DMS53 (cell line): ENCODE measurements at regions not wholly inside any gene's neighbourhood (a gene's known extent, or its start where the extent isn't known, plus 50 kb on each side); places are given as distances from the start of the nearest gene placed in this dataset.
A peak's percentile ranks its signal among the peaks of the same experiment; 100 is the strongest.
"Not testable (repeated sequence)": the region's sequence is repeated elsewhere in the genome, so short reads cannot be mapped to it uniquely, and the experiment has no call there.

ENCODE experiments used
- DNase-seq: peaks from one replicate; lab custom pipeline; 2025; lab: John Stamatoyannopoulos, UW

DNA sequence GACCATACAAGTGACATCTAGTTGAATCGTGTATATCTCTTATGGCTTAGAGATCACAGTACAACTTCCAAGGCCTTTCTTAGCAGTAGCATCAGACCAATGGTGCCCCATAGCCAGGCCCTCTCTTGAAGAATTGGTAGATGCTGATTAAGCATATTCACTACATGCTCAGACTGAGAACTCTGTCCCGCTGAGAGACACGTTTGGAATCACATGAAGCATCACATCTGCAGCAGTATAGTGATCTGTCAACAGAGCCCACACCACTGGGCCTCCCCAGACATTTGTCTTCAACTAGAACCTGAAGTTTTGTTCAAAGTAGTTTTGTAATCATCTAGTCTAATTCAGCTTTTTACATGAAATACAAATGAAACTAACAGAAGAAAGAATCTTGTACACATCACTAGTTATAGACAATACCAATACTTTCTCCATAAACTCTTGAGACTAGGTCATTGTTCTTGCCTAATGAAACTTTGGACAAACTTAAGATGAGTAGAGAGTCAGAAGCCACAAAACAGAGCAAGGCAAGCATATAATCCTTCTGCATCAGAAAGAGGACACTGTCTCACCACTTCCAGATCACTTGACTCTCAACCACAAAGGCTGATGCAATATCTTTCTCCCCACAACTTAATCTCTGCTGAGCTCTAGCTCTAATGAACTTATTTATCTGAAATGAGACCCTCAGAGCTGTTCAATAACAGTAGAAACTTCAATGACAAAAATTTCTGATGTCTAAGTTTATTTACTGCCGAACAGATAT, 182.7 kb downstream of the TBX18 start:
- no peak for DNase-seq

DNA sequence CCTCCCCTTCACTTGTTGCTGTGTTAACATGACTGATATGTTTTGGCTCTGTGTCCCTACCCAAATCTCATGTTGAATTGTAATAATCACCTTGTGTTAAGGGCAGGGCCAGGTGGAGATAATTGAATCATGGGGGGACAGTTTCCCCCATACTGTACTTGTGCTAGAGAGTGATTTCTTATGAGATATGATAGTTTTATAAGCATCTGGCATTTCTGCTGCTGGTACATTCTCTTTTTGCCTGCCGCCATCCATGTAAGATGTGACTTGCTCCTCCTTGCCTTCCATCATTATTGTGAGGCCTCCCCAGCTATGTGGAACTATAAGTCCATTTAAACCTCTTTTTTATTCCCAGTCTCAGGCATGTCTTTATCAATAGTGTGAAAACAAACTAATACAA, 185.0 kb downstream of the TBX18 start:
- no peak for DNase-seq

DNA sequence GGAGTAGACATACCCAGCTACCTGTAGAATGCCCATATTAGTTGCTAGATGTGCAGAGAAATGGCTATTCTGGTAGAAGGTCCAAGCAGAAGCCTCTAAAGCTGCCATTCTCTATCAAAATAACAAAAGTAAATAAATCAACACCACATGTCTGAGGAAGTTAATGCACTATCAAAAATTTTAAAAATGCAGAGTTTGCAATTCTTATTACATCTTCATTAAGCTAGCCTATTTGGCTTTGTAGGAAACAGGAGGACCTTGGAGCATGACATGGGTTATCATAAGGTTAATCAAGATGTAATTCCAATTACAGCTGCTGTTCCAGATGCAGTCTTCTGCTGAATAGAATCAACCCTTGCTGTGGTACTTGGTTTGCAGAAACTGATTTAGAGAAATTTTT, 188.4 kb downstream of the TBX18 start:
- DNase-seq, result no peak

DNA sequence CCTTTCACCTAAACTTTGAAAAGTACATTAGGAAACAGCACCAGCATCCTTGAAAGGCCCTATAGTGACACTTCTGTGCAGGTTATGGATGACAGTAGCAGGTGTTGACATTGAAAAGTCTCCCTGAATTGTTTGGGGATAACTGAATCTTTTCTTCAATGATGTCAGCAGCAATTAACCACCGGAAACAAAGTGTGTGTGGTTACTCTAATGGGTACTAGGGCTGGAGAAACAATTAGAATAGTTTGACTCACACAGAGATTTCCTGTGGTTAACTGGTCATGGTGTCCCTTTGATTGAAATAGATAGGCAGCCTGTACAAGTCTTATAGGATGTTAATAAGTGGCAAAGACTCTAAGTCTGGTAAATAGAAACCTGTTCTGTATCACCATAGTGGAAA, 189.1 kb downstream of the TBX18 start:
- no peak for DNase-seq

DNA sequence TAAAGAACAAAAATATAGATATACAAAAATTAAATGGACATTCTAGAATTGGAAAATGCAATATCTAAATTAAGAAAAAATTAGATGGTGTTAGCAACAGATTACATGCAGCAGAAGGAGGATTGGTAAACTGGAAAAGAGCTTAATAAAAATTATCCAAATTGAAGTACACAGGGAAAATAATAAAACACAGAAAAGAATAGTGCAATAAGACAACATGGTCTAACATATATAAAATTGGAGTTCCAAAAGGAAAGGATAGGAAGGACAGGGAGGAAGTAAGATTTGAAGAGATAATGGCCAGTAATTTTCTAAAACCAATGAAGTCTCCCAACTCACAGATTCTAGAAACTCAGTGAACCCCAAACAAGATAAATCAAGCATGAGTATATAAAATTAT, 194.5 kb downstream of the TBX18 start:
- no peak for DNase-seq

DNA sequence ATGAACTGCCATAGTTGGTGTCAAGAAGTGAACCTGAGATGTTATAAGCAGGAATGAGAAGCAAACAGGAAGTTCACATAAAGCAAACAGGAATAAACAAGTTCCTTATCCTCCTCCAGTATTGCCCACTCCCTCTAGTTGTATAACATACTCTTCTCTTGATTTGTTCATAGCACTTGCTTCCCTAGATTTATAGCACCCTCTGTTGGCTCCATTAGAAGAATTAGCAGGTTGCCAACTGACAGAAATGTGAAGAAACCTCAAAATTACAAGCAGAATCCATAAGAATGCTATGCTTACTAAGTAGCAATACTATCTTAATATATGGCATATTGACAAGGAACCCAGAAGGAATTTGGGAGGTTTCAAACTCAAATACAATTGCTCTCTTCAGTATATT, 195.4 kb downstream of the TBX18 start:
- DNase-seq, result peak; percentile 26

DNA sequence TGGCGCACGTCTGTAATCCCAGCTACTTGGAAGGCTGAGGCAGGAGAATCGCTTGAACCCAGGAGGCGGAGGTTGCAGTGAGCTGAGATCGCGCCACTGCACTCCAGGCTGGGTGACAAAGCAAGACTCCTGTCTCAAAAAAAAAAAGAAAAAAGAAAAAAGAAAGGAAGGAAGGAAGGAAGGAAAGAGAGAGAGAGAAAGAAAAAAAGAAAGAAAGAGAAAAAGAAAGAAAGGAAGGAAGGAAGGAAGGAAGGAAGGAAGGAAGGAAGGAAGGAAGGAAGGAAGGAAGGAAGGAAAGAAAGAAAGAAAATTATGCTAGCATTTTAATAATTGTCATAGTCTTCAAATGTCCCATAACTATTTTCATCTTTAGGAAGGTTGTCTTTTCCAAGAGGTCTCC, 198.7 kb downstream of the TBX18 start:
- not testable (repeated sequence) for DNase-seq

DNA sequence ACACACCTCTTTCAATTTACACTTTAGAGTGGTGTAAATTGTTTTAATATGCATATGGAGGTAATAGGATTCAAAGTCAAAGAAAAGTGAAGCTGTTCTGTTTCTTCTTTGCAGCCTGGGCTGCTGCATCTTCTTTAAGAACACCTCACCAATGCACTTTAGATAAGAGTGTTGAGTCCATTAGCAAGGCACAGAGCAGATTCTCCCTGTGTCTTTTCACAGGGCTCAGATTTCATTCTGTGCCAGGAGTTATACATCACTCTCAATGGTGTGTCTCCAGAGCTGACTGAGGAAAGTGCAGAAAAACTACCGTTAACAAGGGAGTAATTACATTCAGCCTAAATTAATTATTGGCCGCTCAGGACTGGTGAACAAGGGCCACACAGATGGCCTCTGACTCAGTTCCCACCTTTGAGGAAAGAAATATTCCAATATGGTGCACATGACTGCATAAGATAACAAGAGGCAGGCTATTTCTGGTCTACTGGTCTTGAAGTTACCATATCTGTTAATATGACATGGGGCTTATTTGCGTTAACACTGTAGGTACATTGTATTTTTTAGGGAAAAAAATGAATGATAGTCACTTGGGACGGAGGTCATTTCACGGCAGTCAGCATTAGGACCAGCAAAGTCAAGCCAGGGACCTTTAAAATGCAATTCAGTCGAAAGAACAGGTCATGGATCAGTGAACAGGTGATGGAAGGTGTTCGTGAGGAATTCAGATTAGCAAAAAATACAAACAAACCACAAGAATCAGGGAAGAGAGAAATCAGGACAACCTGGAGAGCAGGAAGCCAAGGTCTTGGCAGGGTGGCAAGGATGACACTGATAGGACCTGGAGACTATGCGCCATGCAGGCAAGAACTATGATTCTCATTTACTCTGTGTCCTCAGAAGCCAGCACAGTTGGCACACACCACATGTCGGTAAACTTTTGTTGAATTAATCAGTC, 203.7 kb downstream of the TBX18 start:
- no peak for DNase-seq

DNA sequence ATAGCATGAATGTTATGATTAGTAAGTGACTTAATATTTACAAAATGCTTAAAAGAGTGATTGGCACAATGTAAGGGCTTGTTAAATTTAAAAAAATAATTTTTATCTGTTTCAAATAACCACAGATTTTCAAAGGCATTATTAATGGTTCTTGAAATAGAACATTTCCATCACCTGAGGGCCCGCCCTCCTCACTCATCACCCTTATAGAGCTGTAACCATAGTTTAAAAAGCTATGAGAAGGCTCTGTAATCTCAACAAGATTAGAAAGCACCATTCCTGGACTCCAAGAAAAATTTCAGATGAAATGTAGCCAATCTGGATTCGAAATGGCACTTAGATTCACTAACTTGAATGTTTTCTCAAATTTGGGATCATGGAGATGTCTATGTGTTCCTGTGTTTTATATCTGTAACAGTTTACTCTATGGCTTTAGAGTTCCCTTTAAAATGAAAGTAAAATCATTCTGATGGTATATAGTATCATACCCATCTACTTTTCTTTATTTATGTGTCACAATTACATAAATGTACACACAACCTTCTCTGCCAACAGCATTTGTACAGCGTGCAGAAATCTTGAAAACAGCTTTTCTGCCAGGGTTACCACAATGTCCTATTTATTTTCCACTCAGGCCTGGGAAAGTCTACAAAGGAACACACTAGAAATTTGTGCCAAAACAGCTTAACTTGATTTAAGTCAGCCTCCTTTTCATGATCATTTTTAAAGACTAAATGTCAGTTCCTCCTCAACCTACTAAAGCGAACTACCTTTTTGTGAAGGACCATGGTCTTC, 207.7 kb downstream of the TBX18 start:
- no peak for DNase-seq

DNA sequence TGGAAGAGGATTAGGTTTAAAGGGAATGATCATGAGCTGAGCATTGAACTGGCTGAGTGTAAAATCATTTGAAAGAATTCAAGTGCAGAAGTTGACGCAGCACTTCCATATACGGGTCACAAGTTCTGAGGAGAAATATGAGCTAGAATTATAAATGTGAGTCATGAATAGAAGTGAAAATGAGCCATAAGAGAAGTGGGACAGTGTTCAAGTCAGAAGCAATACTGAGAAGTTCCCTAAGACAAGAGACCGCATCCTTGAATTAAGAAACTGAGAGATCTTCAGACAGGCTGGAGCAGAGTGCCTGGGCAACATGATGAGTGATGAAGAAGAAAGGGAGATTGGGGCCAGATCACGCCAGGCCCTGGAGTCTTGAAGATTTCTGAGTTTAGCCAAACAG, 209.7 kb downstream of the TBX18 start:
- DNase-seq, result no peak

DNA sequence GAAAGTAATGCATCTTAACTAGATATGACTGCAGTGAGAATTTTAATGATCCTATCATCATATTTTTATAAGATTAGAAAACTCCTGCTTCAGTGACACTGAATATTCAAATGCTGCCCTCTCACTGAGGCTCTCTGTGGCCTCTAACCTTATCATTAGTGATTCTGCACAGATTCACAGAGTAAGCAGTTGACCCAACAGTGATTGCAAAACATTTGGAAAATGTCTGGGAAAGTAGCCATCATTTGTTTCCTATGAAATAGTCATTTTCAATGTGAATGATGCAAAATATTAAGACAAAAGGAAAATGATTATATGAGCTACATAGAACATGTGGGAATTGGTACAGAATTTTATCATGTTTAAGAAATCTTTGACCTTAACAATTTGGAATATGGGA, 210.3 kb downstream of the TBX18 start:
- DNase-seq, result no peak

DNA sequence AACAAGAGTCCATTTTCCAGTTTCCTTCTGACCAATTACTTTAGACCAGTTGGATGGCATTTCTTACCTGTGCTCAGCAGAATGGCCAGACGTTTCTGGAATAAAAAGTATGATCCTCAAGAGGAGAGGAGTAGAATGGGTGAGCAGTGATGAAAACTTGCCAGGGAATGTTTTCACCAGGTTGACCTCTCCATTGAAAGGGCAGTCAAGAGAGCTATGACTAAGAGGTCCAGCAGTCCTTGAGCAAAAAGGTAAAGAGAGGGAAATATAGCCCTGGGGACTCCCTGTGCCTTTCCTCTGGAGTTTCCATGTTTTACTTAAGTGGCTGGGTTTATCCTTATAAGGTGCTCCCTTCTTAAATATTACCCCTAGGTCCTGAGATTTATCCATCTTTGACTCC, 210.9 kb downstream of the TBX18 start:
- DNase-seq, result no peak

DNA sequence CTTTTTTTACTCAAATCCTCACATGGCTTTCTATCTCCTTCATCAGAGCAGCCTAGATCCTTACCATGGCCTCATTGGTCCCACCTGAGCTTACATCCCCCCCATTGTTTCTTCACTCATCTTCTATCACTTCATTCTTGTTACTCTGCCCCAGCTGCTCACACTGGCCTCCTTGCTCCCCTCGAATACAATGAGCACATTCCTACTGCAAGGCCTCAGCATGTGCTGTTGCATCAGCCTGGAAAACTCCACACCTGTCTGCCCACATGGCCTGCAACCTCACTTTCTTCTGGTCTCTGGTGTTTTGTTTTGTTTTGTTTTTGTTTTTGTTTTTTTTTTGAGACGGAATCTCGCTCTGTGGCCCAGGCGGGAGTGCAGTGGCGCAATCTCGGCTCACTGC, 212.6 kb downstream of the TBX18 start:
- no peak for DNase-seq

DNA sequence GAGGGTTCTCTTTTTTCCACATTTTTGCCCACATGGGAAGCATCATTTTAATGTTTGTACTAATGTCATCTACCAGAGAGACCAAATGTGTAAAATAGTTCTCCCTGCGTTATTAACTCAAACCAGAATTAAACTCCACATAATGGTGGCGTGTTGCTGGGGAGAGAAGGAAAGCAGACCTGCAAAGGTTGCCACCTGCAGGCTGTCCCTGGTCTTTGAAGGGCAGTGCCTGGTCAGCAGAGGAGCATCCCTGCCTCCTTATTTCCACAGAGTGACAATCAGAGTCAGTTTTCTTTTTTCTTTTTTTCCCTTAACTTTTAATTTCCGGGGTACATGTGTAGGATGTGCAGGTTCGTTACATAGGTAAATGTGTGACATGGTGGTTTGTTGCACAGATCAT, 214.5 kb downstream of the TBX18 start:
- DNase-seq, result peak; percentile 3

DNA sequence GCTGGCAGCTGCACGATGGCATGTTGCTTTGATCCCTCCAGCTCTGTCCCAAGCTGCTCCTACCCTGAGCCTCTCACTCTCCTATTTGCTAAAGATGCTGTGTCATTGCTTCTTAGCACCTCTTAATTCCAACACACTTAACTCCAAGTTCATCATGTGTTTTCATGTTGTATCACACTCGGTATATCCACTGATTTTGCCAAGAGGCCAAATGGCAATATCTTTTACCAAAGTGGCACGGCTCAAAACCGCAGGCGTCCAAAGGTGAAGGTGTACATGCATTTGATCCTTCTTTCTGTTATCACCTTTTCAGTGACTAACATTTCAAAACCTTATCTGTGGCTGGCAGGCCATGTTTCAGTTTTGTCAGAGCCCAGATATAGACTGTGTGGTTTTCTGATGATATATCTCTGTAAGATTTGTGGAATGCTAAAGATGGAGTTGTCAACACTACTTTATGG, 217.0 kb downstream of the TBX18 start:
- no peak for DNase-seq

DNA sequence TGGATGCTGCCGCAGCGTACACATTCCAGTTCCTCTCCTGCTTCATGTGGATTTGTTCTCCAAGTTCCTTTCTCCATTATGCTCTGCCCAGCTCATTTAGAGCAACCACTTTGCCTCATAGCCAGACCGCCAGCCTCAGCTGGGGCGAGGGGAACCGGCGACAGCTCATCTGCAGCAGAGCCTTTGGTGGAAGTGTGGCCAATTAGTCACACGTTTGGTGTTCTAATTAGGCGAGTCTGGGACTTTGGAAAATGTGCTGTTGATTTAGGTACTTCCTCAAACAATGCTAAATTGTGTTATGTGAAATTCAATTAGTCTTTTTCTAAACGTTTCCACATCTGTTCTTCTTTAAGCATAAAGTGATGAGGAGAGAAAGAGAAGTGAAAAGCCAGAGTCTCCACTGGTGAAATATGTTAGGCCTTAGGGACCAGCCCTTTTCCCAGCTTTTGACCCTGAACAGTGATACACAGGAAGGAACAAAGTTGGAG, 217.9 kb downstream of the TBX18 start:
- no peak for DNase-seq

DNA sequence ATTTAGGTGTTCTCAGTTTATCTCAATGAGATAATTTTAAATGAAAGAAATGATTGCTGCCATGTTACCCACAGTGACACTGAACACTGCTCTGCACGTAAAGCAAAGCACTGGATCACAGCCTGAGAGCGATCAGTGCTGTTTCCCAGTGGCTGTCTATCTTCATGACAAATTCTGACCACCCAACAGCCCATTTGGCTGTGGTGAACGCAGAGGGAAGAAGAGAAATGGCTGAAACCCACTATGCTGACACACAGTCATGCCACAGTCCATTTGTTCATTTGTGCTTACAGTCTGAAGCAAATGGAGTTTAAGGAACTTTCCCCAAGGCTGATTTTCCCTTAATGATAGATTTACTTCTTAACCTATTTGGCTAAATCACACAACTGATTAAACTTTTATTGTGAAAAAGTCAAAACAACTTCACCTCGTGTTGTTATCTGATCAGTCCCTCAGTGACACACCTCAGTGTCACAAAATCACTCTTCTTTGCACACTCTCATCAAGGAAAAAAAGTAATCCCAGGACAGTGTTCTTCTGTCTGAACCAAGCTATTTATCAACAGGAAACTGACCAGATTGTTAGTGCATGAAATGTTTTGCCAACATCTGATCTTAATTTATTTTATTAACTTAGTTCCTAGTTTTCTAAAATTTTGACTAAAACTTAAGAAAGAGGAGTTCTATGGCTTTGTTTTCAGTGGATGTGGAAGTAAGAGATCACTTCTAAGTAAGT, 225.1 kb downstream of the TBX18 start:
- DNase-seq, result no peak

DNA sequence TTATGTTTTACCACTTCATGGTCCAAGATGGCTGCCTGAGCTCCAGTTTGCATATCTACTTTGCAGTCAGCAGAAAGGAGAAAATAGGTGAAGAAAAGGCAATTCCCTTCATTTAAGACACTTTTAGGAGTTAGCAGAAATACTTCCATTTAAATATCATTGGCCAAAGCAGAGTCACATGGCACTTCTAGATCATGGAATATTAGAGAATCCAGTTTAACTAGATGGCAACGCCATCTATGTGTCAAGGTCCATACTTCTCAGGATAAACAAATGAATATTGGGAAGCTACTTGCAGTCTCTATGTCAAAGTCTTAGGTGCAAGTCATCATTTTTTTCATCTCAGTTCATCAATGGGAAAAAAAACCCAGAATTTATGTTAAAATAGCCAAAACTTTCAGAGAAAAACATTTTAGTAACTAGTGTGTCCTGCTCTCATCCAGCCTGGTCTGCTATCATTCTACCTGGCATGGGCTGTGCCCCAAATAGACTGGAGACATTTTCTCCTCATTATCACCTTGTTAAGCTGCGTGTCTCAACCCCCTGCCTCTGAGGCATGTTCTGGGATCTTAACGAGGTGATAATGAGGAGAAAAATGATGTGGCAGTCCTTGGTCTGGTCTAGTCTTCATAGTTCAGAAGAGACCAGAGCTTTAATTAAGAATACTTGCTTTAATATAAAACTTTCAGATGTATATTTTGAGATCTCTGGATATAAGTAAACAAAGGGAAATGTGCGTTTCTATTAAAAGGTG, 227.3 kb downstream of the TBX18 start:
- no peak for DNase-seq

DNA sequence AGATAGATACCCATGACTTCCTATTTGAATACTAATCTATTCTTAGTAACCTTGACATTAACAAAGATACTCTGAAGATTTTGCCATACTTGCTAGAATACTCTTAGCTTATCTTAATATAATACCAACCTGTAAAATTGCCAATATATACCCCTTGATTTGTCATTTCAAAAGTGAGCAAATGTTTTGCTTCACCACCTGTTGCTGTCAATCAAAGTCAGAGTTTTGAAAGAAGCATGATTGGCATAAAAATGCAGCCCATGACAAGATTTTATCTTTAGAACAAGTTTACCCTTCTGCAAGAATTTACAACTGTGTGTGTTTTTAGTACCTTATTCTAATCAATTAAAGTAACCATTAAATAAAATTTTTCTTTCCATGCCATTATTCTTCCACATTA, 236.2 kb downstream of the TBX18 start:
- DNase-seq, result no peak

DNA sequence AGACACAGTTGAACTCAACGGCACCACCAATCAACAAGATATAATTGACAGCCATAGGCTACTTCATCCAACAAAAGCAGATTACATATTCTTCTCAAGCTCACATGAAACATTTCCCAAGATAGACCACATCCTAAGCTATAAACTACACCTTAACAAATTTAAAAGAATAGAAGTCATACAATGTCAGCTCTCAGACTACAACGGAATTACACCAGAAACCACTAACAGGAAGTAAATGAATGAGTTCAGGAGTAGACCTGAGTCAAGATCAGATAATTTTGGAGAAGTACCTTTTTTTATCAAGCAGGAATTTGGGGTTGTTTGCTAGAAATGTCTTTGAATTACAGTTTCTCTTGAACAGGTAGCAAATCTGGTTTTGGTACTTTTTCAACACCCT, 237.8 kb downstream of the TBX18 start:
- DNase-seq, result no peak

DNA sequence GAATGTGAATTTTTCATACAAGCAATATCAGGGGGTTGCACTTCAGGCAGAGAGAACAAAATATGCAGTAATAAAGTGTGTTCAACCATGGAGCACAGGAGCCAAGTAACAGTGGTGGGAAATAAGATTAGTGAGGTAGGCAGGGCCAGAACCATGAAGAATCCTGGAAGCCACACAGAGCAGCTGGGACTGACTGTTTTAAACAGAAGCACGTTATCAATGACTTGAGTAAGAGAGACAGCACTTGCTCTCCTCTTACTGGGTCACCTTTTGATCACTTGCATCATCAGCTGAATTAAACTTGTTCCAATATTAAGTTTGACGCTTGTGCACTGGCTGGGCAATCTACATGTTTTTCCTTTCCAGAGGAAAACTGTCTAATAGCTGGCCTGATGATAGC, 238.5 kb downstream of the TBX18 start:
- no peak for DNase-seq
